Transverse colon (tissue), 3 donors: ENCODE measurements at regions not wholly inside any gene's neighbourhood (a gene's known extent, or its start where the extent isn't known, plus 50 kb on each side); places are given as distances from the start of the nearest gene placed in this dataset.

ENCODE experiments used
- CTCF ChIP-seq, 5 experiments: fragments of 200-600 bp in 3 of 5; fragments of 450-650 bp in 2 of 5; sonication (generic) in 3 of 5; IDR thresholded peaks; 1 replicate in 2 of 5; 2 replicates in 3 of 5; pipeline ENCODE4 v1.5.1; 2016 to 2017; ENCODE audit warnings: antibody characterized with exemption in 5 of 5, inconsistent platforms in 3 of 5, mild to moderate bottlenecking in 2 of 5, moderate library complexity in 1 of 5
- POLR2A ChIP-seq: fragments of 450-650 bp; IDR thresholded peaks from one replicate; pipeline ENCODE4 v1.6.1; 2016; ENCODE audit warnings: antibody characterized with exemption, mild to moderate bottlenecking, moderate library complexity

- peak; percentile 35 to 73 (median 55) for TF ChIP-seq CTCF (IDR thresholded peaks at IDR 0.05)
- TF ChIP-seq POLR2A = no peak
Measured at GRCh38 chr1:207259391-207259790, 62.1 kb upstream of the CD55 start.
